ENCODE measurements at regions not wholly inside any gene's neighbourhood (a gene's known extent, or its start where the extent isn't known, plus 50 kb on each side); places are given as distances from the start of the nearest gene placed in this dataset.

GRCh38 chr5:85865296-85865695 is 752.4 kb upstream of the COX7C start:
- no peak overlapping the region for H3K4me3 ChIP-seq (ENCODE audit: low read depth, low read length)
- no peak for TF ChIP-seq MAX (IDR thresholded peaks at IDR 0.05; ENCODE audit: low read depth, low read length)
- no peak for TF ChIP-seq MYC (IDR thresholded peaks at IDR 0.05; ENCODE audit: low read depth, low read length)
- TF ChIP-seq CTCF (IDR thresholded peaks at IDR 0.05; ENCODE audit: low read depth, low read length) = no peak
- TF ChIP-seq POLR2A (IDR thresholded peaks at IDR 0.05; ENCODE audit: extremely low read depth, insufficient read length) = no peak
- DNase-seq (ENCODE audit: low read depth) = no peak

GRCh38 chr5:85868070-85868469 is 749.7 kb upstream of the COX7C start:
- no peak for TF ChIP-seq CTCF (IDR thresholded peaks at IDR 0.05; ENCODE audit: low read depth, low read length)
- TF ChIP-seq MYC (IDR thresholded peaks at IDR 0.05; ENCODE audit: low read depth, low read length) = no peak
- TF ChIP-seq POLR2A (IDR thresholded peaks at IDR 0.05; ENCODE audit: extremely low read depth, insufficient read length) = no peak
- no peak for TF ChIP-seq MAX (IDR thresholded peaks at IDR 0.05; ENCODE audit: low read depth, low read length)
- no peak for DNase-seq (ENCODE audit: low read depth)
- no peak overlapping the region for H3K4me3 ChIP-seq (ENCODE audit: low read depth, low read length)

- no peak for DNase-seq (ENCODE audit: low read depth)
- TF ChIP-seq POLR2A (IDR thresholded peaks at IDR 0.05; ENCODE audit: extremely low read depth, insufficient read length) (no peak), MYC (IDR thresholded peaks at IDR 0.05; ENCODE audit: low read depth, low read length) (no peak), MAX (IDR thresholded peaks at IDR 0.05; ENCODE audit: low read depth, low read length) (no peak), CTCF (IDR thresholded peaks at IDR 0.05; ENCODE audit: low read depth, low read length) (no peak)
- H3K4me3 ChIP-seq (ENCODE audit: low read depth, low read length) = no peak overlapping the region
These were observed 723.7 kb upstream of the COX7C start for GRCh38 chr5:85893996-85894395.

GRCh38 chr5:85896514-85896913 is 721.2 kb upstream of the COX7C start:
- no peak for TF ChIP-seq POLR2A (IDR thresholded peaks at IDR 0.05; ENCODE audit: extremely low read depth, insufficient read length)
- no peak overlapping the region for H3K4me3 ChIP-seq (ENCODE audit: low read depth, low read length)

GRCh38 chr5:85906460-85906859 is 711.3 kb upstream of the COX7C start:
- H3K4me3 ChIP-seq (ENCODE audit: low read depth, low read length) = no peak overlapping the region
- TF ChIP-seq MAX (IDR thresholded peaks at IDR 0.05; ENCODE audit: low read depth, low read length) (no peak), MYC (IDR thresholded peaks at IDR 0.05; ENCODE audit: low read depth, low read length) (no peak), CTCF (IDR thresholded peaks at IDR 0.05; ENCODE audit: low read depth, low read length) (no peak), POLR2A (IDR thresholded peaks at IDR 0.05; ENCODE audit: extremely low read depth, insufficient read length) (no peak)
- no peak for DNase-seq (ENCODE audit: low read depth)

More at GRCh38 chr5:85896514-85896913, 721.2 kb upstream of the COX7C start:
- no peak for DNase-seq (ENCODE audit: low read depth)

- no peak for DNase-seq (ENCODE audit: low read depth)
- H3K4me3 ChIP-seq (ENCODE audit: low read depth, low read length) = no peak overlapping the region
- TF ChIP-seq POLR2A (IDR thresholded peaks at IDR 0.05; ENCODE audit: extremely low read depth, insufficient read length) (no peak), MYC (IDR thresholded peaks at IDR 0.05; ENCODE audit: low read depth, low read length) (no peak), CTCF (IDR thresholded peaks at IDR 0.05; ENCODE audit: low read depth, low read length) (no peak), MAX (IDR thresholded peaks at IDR 0.05; ENCODE audit: low read depth, low read length) (no peak)
These were observed 707.4 kb upstream of the COX7C start for GRCh38 chr5:85910335-85910734.

Data from NB4 (cell line).